ENCODE measurements at regions not wholly inside any gene's neighbourhood (a gene's known extent, or its start where the extent isn't known, plus 50 kb on each side); places are given as distances from the start of the nearest gene placed in this dataset.

DNA sequence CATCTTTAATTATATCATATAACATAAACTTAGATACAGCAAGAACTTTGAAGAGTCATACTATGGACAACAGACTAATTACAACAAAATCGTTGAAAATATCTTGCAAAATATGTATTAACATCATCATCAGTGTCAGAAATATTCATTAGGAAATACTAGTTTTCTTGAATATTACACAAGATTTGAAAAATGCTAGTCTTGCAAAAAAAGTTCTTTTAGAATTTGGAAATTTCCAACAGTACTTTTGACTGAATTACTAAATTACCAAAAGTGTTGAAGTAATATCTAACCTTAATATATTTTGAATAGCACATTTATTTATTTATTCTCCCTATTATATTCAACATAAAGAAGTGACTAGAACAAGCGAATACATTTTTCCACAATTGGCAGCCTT lies 1224.8 kb upstream of the EYS start:
- TF ChIP-seq, protein P1, sequence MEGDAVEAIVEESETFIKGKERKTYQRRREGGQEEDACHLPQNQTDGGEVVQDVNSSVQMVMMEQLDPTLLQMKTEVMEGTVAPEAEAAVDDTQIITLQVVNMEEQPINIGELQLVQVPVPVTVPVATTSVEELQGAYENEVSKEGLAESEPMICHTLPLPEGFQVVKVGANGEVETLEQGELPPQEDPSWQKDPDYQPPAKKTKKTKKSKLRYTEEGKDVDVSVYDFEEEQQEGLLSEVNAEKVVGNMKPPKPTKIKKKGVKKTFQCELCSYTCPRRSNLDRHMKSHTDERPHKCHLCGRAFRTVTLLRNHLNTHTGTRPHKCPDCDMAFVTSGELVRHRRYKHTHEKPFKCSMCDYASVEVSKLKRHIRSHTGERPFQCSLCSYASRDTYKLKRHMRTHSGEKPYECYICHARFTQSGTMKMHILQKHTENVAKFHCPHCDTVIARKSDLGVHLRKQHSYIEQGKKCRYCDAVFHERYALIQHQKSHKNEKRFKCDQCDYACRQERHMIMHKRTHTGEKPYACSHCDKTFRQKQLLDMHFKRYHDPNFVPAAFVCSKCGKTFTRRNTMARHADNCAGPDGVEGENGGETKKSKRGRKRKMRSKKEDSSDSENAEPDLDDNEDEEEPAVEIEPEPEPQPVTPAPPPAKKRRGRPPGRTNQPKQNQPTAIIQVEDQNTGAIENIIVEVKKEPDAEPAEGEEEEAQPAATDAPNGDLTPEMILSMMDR (tag by site-specific recombination; IDR thresholded peaks at IDR 0.05), result no peak
- TF ChIP-seq ZNF76 (tag by site-specific recombination; IDR thresholded peaks at IDR 0.05; ENCODE audit: borderline replicate concordance, low read depth) (no peak), KLF1 (tag by site-specific recombination; IDR thresholded peaks at IDR 0.05) (no peak), ZNF132 (tag by site-specific recombination; IDR thresholded peaks at IDR 0.05; ENCODE audit: borderline replicate concordance) (no peak), ZNF501 (tag by site-specific recombination; IDR thresholded peaks at IDR 0.05) (no peak), HOXA7 (CRISPR knock-in tag; IDR thresholded peaks at IDR 0.05; ENCODE audit: borderline replicate concordance) (no peak), ZNF292 (tag by site-specific recombination; IDR thresholded peaks at IDR 0.05; ENCODE audit: borderline replicate concordance, low read depth) (no peak), SETDB1 (IDR thresholded peaks at IDR 0.05; ENCODE audit: insufficient read length, low read length) (no peak)

Measured in HEK293 (cell line).